AG04449 (cell line): ENCODE measurements at regions not wholly inside any gene's neighbourhood (a gene's known extent, or its start where the extent isn't known, plus 50 kb on each side); places are given as distances from the start of the nearest gene placed in this dataset.

Experiments
- CTCF ChIA-PET: fragments of 350-600 bp; formaldehyde crosslinking; extraction: SDS; loops from one replicate; lab custom pipeline; 2021; ENCODE audit warnings: antibody characterized with exemption; lab: Yijun Ruan, JAX
- POLR2A ChIA-PET: fragments of 400-600, 350-600 bp; formaldehyde crosslinking; extraction: SDS; loops from one replicate; lab custom pipeline; 2020; ENCODE audit warnings: antibody characterized with exemption, inconsistent platforms; lab: Yijun Ruan, JAX
- DNase-seq: peaks from one replicate; pipeline ENCODE4 v3.0.0-alpha.2; 2010; ENCODE audit warnings: low read depth, low spot score
- H3K4me3 ChIP-seq: 2 replicates; pipeline ENCODE4 v1.5.1; 2011; ENCODE audit warnings: low read depth, mild to moderate bottlenecking, control low read depth, low read length
- CTCF ChIP-seq: IDR thresholded peaks from one replicate; pipeline ENCODE4 v1.5.1; 2011; ENCODE audit warnings: mild to moderate bottlenecking, moderate library complexity, low read length, control low read depth, inconsistent platforms; ENCODE audit not compliant: insufficient read depth; ENCODE audit errors: missing control alignments

- no peak for TF ChIP-seq CTCF
- DNase-seq, result no peak
- ChIA-PET CTCF (no interaction called here), POLR2A (no interaction called here)
- no peak overlapping the region for H3K4me3 ChIP-seq
Observed at GRCh38 chr3:29201604-29202003, 79.3 kb upstream of the RBMS3 start.

GRCh38 chr3:29202378-29202777, 78.5 kb upstream of the RBMS3 start:
- CTCF ChIA-PET, result no interaction called here
- DNase-seq, result no peak
- no peak overlapping the region for H3K4me3 ChIP-seq
- POLR2A ChIA-PET, result no interaction called here
- TF ChIP-seq CTCF, result no peak

- ChIA-PET POLR2A (no interaction called here), CTCF (no interaction called here)
- TF ChIP-seq CTCF, result no peak
- H3K4me3 ChIP-seq, result no peak overlapping the region
- DNase-seq, result no peak
Observed at GRCh38 chr3:29203851-29204250, 77.0 kb upstream of the RBMS3 start.

- no peak overlapping the region for H3K4me3 ChIP-seq
- no peak for DNase-seq
- TF ChIP-seq CTCF, result no peak
- CTCF ChIA-PET, result no interaction called here
- POLR2A ChIA-PET, result no interaction called here
Observed at GRCh38 chr3:29207427-29207826, 73.4 kb upstream of the RBMS3 start.

GRCh38 chr3:29212789-29213433, 68.0 kb upstream of the RBMS3 start:
- DNase-seq, result no peak
- POLR2A ChIA-PET, result no interaction called here
- CTCF ChIA-PET, result interaction anchor here (1.1 kb wide), 1 partner anchor 15 kb away, joined by 3 read pairs; no protein-coding TSS in a partner anchor
- H3K4me3 ChIP-seq, result no peak overlapping the region
- TF ChIP-seq CTCF, result no peak

- ChIA-PET POLR2A (no interaction called here), CTCF (no interaction called here)
- no peak for TF ChIP-seq CTCF
- no peak overlapping the region for H3K4me3 ChIP-seq
- no peak for DNase-seq
Observed at GRCh38 chr3:29214009-29214658, 66.7 kb upstream of the RBMS3 start.
